OCI-LY7 (cell line): ENCODE measurements at regions not wholly inside any gene's neighbourhood (a gene's known extent, or its start where the extent isn't known, plus 50 kb on each side); places are given as distances from the start of the nearest gene placed in this dataset.

Experiments used
- BruUV-seq: library from RNA; stranded (reverse); fragments of 400-500 nt; replicated peaks from 2 replicates; lab custom pipeline; 2021; lab: Mats Ljungman, UMichigan
- CTCF ChIA-PET: fragments of 300-600 bp; sonication (Branson Sonifier 250); formaldehyde crosslinking; loops from one replicate; lab custom pipeline; 2022; ENCODE audit warnings: antibody characterized with exemption; ENCODE audit not compliant: unreplicated experiment; lab: Charles Lee
- POLR2A ChIA-PET: fragments of 300-600 bp; sonication (Branson Sonifier 250); formaldehyde crosslinking; loops from one replicate; lab custom pipeline; 2022; ENCODE audit warnings: antibody characterized with exemption; lab: Charles Lee
- DNase-seq: peaks from one replicate; pipeline ENCODE4 v3.0.0-alpha.2; 2015; ENCODE audit warnings: low spot score
- H2AFZ ChIP-seq: fragments of 200-600 bp; sonication (generic), shearing (Covaris generic); 2 replicates; pipeline ENCODE4 v1.6.1; 2014; ENCODE audit warnings: mild to moderate bottlenecking, antibody characterized with exemption, low read length, moderate library complexity
- H3K27ac ChIP-seq: fragments of 200-600 bp; sonication (generic); 2 replicates; pipeline ENCODE4 v1.5.1; 2014; ENCODE audit warnings: mixed run types, low read depth, mild to moderate bottlenecking, moderate library complexity, low read length, inconsistent platforms; ENCODE audit not compliant: poor library complexity, severe bottlenecking
- H3K36me3 ChIP-seq: fragments of 200-600 bp; sonication (generic); 2 replicates; pipeline ENCODE4 v1.6.1; 2014; ENCODE audit warnings: mild to moderate bottlenecking, antibody characterized with exemption, low read length, moderate library complexity, mixed read lengths; ENCODE audit not compliant: insufficient read depth
- H3K4me1 ChIP-seq: fragments of 200-600 bp; sonication (generic); 2 replicates; pipeline ENCODE4 v1.5.1; 2014; ENCODE audit warnings: mild to moderate bottlenecking, low read length; ENCODE audit not compliant: insufficient read depth, poor library complexity, severe bottlenecking
- H3K4me2 ChIP-seq: fragments of 200-600 bp; sonication (generic); 2 replicates; pipeline ENCODE4 v1.6.1; 2014; ENCODE audit warnings: mild to moderate bottlenecking, low read length
- H3K4me3 ChIP-seq: fragments of 200-600 bp; sonication (generic); 2 replicates; pipeline ENCODE4 v1.5.1; 2014; ENCODE audit warnings: mild to moderate bottlenecking, low read depth, low read length; ENCODE audit not compliant: poor library complexity, severe bottlenecking
- H3K79me2 ChIP-seq: fragments of 200-600 bp; sonication (generic); 2 replicates; pipeline ENCODE4 v1.6.1; 2016; ENCODE audit warnings: low read depth, mild to moderate bottlenecking, low read length, moderate library complexity, mixed read lengths; ENCODE audit not compliant: insufficient read depth
- H3K9me2 ChIP-seq: fragments of 200-600 bp; sonication (generic); 2 replicates; pipeline ENCODE4 v1.6.1; 2016; ENCODE audit warnings: mild to moderate bottlenecking, low read length, mixed read lengths; ENCODE audit not compliant: insufficient read depth
- H3K9me3 ChIP-seq: fragments of 200-600 bp; sonication (generic); 2 replicates; pipeline ENCODE4 v1.6.1; 2014; ENCODE audit warnings: mild to moderate bottlenecking, mixed run types, low read length, mixed read lengths
- H4K20me1 ChIP-seq: fragments of 200-600 bp; sonication (generic); 2 replicates; pipeline ENCODE4 v1.6.1; 2014; ENCODE audit warnings: mild to moderate bottlenecking, antibody characterized with exemption, low read length, moderate library complexity, mixed read lengths; ENCODE audit not compliant: insufficient read depth
- EZH2phosphoT487 ChIP-seq: fragments of 200-600 bp; sonication (generic); IDR thresholded peaks from 2 replicates; pipeline ENCODE4 v1.6.1; 2018; ENCODE audit warnings: low read depth, borderline replicate concordance, mild to moderate bottlenecking, mixed run types, antibody characterized with exemption, low read length, moderate library complexity, mixed read lengths
- intact Hi-C: fragments of 100-400 bp; cut with micrococcal nuclease; formaldehyde crosslinking; loops from one replicate; pipeline ENCODE4 v1.10.0; 2022; ENCODE audit not compliant: unreplicated experiment
- TF ChIP-seq, protein P1 (sequence below): fragments of 200-600 bp; sonication (generic); conservative IDR thresholded peaks from 2 replicates; pipeline ENCODE4 v1.5.1; 2014; ENCODE audit warnings: mild to moderate bottlenecking, antibody characterized with exemption, low read length, moderate library complexity, mixed read lengths

DNA sequence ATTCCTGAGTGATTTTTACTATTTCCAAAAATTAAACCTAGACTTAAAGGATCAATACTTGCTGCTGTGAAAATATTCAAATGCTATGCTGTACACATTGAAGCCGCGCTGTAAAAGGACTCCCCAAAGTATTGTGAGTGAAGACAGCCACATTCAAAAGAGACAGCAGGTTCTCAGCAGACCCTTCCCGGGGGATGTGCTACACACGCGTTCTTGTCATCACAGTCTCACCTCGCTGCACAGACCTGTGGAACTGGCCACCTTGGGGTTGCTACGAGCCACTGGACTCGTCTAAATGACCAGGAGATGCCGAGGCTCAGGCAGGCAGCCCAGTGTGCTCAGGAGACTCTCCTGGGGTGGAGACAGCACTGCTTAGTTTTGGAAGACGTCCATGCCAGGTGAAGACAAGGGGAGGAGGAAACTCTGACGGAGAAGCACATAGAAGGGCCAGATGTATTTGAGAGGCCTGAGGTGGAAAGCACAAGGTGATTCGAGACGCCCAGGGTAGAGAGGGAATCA is 367.7 kb upstream of the SHH start:
- H3K9me3 ChIP-seq, result no peaks in the 10 kb centered on the region
- no peak overlapping the region for H3K4me3 ChIP-seq
- no peak overlapping the region for H2AFZ ChIP-seq
- no peaks in the 10 kb centered on the region for H4K20me1 ChIP-seq
- no peak overlapping the region for H3K4me2 ChIP-seq
- H3K9me2 ChIP-seq, result no peaks in the 10 kb centered on the region
- CTCF ChIA-PET, result no interaction called here
- intact Hi-C loops, result no loop called here
- DNase-seq, result no peak
- H3K36me3 ChIP-seq, result no peaks in the 10 kb centered on the region
- H3K79me2 ChIP-seq, result no peaks in the 10 kb centered on the region
- no peak overlapping the region for H3K27ac ChIP-seq
- no peaks in the 10 kb centered on the region for H3K4me1 ChIP-seq
- no peak for TF ChIP-seq EZH2phosphoT487
- TF ChIP-seq, protein P1, sequence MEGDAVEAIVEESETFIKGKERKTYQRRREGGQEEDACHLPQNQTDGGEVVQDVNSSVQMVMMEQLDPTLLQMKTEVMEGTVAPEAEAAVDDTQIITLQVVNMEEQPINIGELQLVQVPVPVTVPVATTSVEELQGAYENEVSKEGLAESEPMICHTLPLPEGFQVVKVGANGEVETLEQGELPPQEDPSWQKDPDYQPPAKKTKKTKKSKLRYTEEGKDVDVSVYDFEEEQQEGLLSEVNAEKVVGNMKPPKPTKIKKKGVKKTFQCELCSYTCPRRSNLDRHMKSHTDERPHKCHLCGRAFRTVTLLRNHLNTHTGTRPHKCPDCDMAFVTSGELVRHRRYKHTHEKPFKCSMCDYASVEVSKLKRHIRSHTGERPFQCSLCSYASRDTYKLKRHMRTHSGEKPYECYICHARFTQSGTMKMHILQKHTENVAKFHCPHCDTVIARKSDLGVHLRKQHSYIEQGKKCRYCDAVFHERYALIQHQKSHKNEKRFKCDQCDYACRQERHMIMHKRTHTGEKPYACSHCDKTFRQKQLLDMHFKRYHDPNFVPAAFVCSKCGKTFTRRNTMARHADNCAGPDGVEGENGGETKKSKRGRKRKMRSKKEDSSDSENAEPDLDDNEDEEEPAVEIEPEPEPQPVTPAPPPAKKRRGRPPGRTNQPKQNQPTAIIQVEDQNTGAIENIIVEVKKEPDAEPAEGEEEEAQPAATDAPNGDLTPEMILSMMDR, result no peak
- POLR2A ChIA-PET, result no interaction called here
- BruUV-seq, result no TSS peak

DNA sequence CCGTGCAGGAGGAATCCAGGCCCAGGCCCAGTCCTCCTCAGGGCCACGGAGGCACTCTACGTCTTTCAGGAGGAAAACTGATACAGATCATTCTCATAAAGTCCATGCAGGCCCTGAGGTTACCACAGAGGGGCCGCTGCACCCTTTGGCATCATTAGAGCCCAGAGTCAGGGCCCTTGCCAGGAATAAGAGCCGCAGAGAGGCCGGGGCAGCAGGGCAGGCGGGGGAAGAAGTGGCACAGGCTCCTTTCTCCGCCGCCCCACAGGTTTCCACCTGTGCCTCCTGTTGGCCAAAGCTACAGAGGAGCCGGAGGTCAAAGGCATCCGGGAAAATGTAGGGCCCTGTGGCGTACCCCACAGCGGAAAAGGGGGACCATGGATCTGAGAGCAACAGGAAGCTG is 366.6 kb upstream of the SHH start:
- no peak overlapping the region for H2AFZ ChIP-seq
- CTCF ChIA-PET, result no interaction called here
- H3K27ac ChIP-seq, result no peak overlapping the region
- H3K9me3 ChIP-seq, result no peaks in the 10 kb centered on the region
- TF ChIP-seq, protein P1, result no peak
- no peak for TF ChIP-seq EZH2phosphoT487
- no peaks in the 10 kb centered on the region for H3K4me1 ChIP-seq
- H3K36me3 ChIP-seq, result no peaks in the 10 kb centered on the region
- POLR2A ChIA-PET, result no interaction called here
- H3K9me2 ChIP-seq, result no peaks in the 10 kb centered on the region
- no peak for DNase-seq
- intact Hi-C loops, result no loop called here
- no peaks in the 10 kb centered on the region for H3K79me2 ChIP-seq
- no TSS peak for BruUV-seq
- no peak overlapping the region for H3K4me2 ChIP-seq
- no peak overlapping the region for H3K4me3 ChIP-seq
- no peaks in the 10 kb centered on the region for H4K20me1 ChIP-seq

DNA sequence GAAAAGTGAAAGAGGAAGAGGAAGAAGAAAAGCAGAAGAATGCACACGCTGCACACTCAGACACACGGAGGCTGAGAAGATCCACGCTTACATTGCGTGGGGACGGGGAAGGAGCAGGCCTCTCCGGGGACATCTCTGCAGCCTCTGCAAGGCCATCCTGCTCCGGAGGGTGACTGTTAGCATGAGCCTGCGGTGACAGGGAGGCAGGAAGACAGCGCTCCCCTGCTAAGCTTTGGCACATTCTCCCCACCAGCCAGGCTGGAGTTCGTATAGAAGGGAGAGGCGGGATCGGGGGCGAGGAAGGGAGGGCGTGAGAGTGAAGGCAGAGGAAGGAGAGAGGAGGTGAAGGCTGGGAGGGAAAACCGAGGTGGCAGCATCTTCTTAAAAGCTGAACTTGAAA is 366.0 kb upstream of the SHH start:
- ChIA-PET POLR2A (no interaction called here), CTCF (no interaction called here)
- TF ChIP-seq, protein P1, result no peak
- TF ChIP-seq EZH2phosphoT487, result no peak
- no peaks in the 10 kb centered on the region for H4K20me1 ChIP-seq
- no peaks in the 10 kb centered on the region for H3K9me2 ChIP-seq
- no peaks in the 10 kb centered on the region for H3K9me3 ChIP-seq
- no TSS peak for BruUV-seq
- H3K36me3 ChIP-seq, result no peaks in the 10 kb centered on the region
- H3K4me1 ChIP-seq, result no peaks in the 10 kb centered on the region
- no peak overlapping the region for H3K27ac ChIP-seq
- DNase-seq, result no peak
- no peak overlapping the region for H2AFZ ChIP-seq
- no peak overlapping the region for H3K4me3 ChIP-seq
- no peak overlapping the region for H3K4me2 ChIP-seq
- no peaks in the 10 kb centered on the region for H3K79me2 ChIP-seq
- intact Hi-C loops, result no loop called here
